ENCODE measurements at regions not wholly inside any gene's neighbourhood (a gene's known extent, or its start where the extent isn't known, plus 50 kb on each side); places are given as distances from the start of the nearest gene placed in this dataset.

DNA sequence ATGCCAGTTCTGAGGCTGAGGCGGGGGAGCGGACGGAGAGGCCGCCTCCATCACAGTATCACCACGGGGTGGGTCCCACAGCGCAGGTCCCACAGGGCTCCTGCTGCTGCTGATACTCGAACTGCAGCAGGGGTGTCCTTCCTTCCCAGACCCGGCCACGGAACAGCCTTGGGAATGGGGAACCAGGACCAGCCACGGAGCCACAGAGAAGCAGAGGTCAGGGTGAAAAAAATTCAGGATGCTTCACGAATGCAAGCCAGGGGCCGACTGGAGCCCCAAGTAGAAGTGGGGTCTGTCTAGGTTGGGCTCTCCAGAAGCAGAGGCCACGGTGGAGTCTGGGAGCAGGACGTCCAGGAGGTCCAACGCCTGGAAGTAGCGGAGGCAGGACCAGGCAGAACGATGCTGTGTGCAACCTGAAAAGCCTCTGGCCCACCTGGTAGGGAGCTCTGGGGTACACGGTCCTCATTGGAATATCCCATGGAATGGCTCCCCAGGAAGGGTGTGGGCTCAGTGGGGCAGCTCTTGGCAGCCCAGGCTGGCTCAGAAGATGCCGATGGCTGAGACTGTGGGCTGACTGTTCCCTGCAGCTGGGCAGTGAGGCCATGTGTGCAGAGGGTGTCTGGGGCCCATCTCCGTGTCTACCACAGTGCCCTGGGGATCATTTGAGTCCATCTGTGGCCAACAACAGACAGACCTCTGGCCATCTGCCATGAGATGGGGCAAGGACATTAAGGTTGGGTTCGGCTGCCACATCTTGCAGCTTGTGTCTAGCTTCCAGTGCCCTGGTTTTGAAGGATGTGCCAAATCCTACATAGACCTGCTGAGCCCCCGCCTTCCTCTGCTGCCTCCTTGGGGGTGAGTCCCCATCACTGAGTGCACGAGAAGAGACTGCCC is 66.9 kb upstream of the FCN1 start:
- peaks cover 5% of the 10 kb centered on the region; the same call in 2 of the 3 replicates for H3K9me3 ChIP-seq (replicated peaks; ENCODE audit: control insufficient read depth, insufficient read depth, low read length)
- no TSS peak for BruUV-seq (replicated peaks)
- in situ Hi-C loops (cut with MboI) (loop anchor here (5.0 kb wide), 1 partner anchor 287 kb away; no protein-coding TSS in a partner anchor), intact Hi-C loops (cut with micrococcal nuclease; ENCODE audit: unreplicated experiment) (loop anchor here (5.0 kb wide), 3 partner anchors 127 to 287 kb away; no protein-coding TSS in a partner anchor)
- ChIA-PET RAD21 (ENCODE audit: unreplicated experiment) (no interaction called here), SMC1A (ENCODE audit: uncharacterized antibody, unreplicated experiment) (no interaction called here), CTCF (no interaction called here), POLR2A (no interaction called here)
- FAIRE-seq (no peak), DNase-seq (ENCODE audit: low read depth, low spot score) (no peak), ATAC-seq (no peak)
- H2AFZ ChIP-seq (ENCODE audit: control insufficient read depth, low read depth, low read length): no peak overlapping the region
- no peak overlapping the region for H3K27ac ChIP-seq (ENCODE audit: control insufficient read depth, insufficient read depth)
- no peaks in the 10 kb centered on the region for H3K4me1 ChIP-seq (ENCODE audit: control insufficient read depth, insufficient read depth, low read length)
- no peak overlapping the region for H3K4me2 ChIP-seq (ENCODE audit: control insufficient read depth, insufficient read depth)
- no peak overlapping the region for H3K4me3 ChIP-seq
- no peak overlapping the region for H3K9ac ChIP-seq (ENCODE audit: control insufficient read depth, insufficient read depth, low read length)
- no peaks in the 10 kb centered on the region for H3K79me2 ChIP-seq (ENCODE audit: control insufficient read depth, insufficient read depth, low read length)
- H3K36me3 ChIP-seq (ENCODE audit: control insufficient read depth in 2 of 2, insufficient read depth in 2 of 2, low read length in 1 of 2): no peaks in the 10 kb centered on the region
- H3K27me3 ChIP-seq (replicated peaks in 1 of 2; ENCODE audit: control insufficient read depth in 2 of 2, insufficient read depth in 2 of 2, low read length in 1 of 2): no peaks in the 10 kb centered on the region
- WGBS (ENCODE audit: insufficient coverage, insufficient replicate concordance, low lambda C conversion rate, missing lambda C conversion rate): 19% methylated on average over 23 of the region's 23 CpGs
- H4K20me1 ChIP-seq (ENCODE audit: control insufficient read depth, insufficient read depth): no peaks in the 10 kb centered on the region
- TF ChIP-seq, protein P1, sequence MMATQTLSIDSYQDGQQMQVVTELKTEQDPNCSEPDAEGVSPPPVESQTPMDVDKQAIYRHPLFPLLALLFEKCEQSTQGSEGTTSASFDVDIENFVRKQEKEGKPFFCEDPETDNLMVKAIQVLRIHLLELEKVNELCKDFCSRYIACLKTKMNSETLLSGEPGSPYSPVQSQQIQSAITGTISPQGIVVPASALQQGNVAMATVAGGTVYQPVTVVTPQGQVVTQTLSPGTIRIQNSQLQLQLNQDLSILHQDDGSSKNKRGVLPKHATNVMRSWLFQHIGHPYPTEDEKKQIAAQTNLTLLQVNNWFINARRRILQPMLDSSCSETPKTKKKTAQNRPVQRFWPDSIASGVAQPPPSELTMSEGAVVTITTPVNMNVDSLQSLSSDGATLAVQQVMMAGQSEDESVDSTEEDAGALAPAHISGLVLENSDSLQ (IDR thresholded peaks at IDR 0.05): no peak
- no peak for TF ChIP-seq SREBF2 (IDR thresholded peaks at IDR 0.05; ENCODE audit: low read length)
- no peak for TF ChIP-seq MEF2B (IDR thresholded peaks at IDR 0.05; ENCODE audit: partially characterized antibody, poor library complexity, severe bottlenecking)
- no peak for TF ChIP-seq ETV6 (conservative IDR thresholded peaks at IDR 0.05 in 1 of 2, IDR thresholded peaks at IDR 0.05 in 1 of 2; ENCODE audit: borderline replicate concordance in 1 of 2, low read depth in 1 of 2)
- TF ChIP-seq, protein P2, sequence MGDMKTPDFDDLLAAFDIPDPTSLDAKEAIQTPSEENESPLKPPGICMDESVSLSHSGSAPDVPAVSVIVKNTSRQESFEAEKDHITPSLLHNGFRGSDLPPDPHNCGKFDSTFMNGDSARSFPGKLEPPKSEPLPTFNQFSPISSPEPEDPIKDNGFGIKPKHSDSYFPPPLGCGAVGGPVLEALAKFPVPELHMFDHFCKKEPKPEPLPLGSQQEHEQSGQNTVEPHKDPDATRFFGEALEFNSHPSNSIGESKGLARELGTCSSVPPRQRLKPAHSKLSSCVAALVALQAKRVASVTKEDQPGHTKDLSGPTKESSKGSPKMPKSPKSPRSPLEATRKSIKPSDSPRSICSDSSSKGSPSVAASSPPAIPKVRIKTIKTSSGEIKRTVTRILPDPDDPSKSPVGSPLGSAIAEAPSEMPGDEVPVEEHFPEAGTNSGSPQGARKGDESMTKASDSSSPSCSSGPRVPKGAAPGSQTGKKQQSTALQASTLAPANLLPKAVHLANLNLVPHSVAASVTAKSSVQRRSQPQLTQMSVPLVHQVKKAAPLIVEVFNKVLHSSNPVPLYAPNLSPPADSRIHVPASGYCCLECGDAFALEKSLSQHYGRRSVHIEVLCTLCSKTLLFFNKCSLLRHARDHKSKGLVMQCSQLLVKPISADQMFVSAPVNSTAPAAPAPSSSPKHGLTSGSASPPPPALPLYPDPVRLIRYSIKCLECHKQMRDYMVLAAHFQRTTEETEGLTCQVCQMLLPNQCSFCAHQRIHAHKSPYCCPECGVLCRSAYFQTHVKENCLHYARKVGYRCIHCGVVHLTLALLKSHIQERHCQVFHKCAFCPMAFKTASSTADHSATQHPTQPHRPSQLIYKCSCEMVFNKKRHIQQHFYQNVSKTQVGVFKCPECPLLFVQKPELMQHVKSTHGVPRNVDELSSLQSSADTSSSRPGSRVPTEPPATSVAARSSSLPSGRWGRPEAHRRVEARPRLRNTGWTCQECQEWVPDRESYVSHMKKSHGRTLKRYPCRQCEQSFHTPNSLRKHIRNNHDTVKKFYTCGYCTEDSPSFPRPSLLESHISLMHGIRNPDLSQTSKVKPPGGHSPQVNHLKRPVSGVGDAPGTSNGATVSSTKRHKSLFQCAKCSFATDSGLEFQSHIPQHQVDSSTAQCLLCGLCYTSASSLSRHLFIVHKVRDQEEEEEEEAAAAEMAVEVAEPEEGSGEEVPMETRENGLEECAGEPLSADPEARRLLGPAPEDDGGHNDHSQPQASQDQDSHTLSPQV (IDR thresholded peaks at IDR 0.05): no peak
- TF ChIP-seq STAT3 (IDR thresholded peaks at IDR 0.05; ENCODE audit: low read depth, low read length): no peak
- no peak for TF ChIP-seq FOS (IDR thresholded peaks at IDR 0.05; ENCODE audit: borderline replicate concordance, extremely low read depth, insufficient read length)
- TF ChIP-seq SIX5 (IDR thresholded peaks at IDR 0.05; ENCODE audit: low read depth, low read length, severe bottlenecking): no peak
- TF ChIP-seq, protein P3, sequence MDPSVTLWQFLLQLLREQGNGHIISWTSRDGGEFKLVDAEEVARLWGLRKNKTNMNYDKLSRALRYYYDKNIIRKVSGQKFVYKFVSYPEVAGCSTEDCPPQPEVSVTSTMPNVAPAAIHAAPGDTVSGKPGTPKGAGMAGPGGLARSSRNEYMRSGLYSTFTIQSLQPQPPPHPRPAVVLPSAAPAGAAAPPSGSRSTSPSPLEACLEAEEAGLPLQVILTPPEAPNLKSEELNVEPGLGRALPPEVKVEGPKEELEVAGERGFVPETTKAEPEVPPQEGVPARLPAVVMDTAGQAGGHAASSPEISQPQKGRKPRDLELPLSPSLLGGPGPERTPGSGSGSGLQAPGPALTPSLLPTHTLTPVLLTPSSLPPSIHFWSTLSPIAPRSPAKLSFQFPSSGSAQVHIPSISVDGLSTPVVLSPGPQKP (IDR thresholded peaks at IDR 0.05; ENCODE audit: low read depth, low read length): no peak
- TF ChIP-seq ZZZ3 (IDR thresholded peaks at IDR 0.05; ENCODE audit: control insufficient read depth, insufficient read length, low read depth): no peak
- TF ChIP-seq ASH2L (IDR thresholded peaks at IDR 0.05; ENCODE audit: borderline replicate concordance, low read depth): no peak
- TF ChIP-seq, protein P4, sequence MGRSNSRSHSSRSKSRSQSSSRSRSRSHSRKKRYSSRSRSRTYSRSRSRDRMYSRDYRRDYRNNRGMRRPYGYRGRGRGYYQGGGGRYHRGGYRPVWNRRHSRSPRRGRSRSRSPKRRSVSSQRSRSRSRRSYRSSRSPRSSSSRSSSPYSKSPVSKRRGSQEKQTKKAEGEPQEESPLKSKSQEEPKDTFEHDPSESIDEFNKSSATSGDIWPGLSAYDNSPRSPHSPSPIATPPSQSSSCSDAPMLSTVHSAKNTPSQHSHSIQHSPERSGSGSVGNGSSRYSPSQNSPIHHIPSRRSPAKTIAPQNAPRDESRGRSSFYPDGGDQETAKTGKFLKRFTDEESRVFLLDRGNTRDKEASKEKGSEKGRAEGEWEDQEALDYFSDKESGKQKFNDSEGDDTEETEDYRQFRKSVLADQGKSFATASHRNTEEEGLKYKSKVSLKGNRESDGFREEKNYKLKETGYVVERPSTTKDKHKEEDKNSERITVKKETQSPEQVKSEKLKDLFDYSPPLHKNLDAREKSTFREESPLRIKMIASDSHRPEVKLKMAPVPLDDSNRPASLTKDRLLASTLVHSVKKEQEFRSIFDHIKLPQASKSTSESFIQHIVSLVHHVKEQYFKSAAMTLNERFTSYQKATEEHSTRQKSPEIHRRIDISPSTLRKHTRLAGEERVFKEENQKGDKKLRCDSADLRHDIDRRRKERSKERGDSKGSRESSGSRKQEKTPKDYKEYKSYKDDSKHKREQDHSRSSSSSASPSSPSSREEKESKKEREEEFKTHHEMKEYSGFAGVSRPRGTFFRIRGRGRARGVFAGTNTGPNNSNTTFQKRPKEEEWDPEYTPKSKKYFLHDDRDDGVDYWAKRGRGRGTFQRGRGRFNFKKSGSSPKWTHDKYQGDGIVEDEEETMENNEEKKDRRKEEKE (IDR thresholded peaks at IDR 0.05): no peak
- no peak for TF ChIP-seq HDAC2 (IDR thresholded peaks at IDR 0.05)
- no peak for TF ChIP-seq CBFB (IDR thresholded peaks at IDR 0.05; ENCODE audit: low read depth)
